NCI-H748 (cell line): ENCODE measurements at regions not wholly inside any gene's neighbourhood (a gene's known extent, or its start where the extent isn't known, plus 50 kb on each side); places are given as distances from the start of the nearest gene placed in this dataset.
"Not testable (repeated sequence)": the region's sequence is repeated elsewhere in the genome, so short reads cannot be mapped to it uniquely, and the experiment has no call there.

Source experiments
- DNase-seq: peaks from one replicate; lab custom pipeline; 2025; ENCODE audit not compliant: unreplicated experiment; lab: John Stamatoyannopoulos, UW

- DNase-seq = no peak
These were observed 53.7 kb downstream of the CAMK2N1 start for GRCh38 chr1:20432341-20432740.

GRCh38 chr1:20431176-20431460 is 54.9 kb downstream of the CAMK2N1 start:
- DNase-seq = no peak

- DNase-seq = peak; percentile 37
These were observed 55.4 kb downstream of the CAMK2N1 start for GRCh38 chr1:20430355-20431175.

GRCh38 chr1:20429296-20429695 is 56.7 kb downstream of the CAMK2N1 start:
- no peak for DNase-seq

- no peak for DNase-seq
These were observed 57.2 kb downstream of the CAMK2N1 start for GRCh38 chr1:20428841-20429240.

GRCh38 chr1:20426923-20427322 is 59.1 kb downstream of the CAMK2N1 start:
- no peak for DNase-seq

GRCh38 chr1:20426371-20426770 is 59.6 kb downstream of the CAMK2N1 start:
- DNase-seq = no peak

GRCh38 chr1:20425622-20426021 is 60.4 kb downstream of the CAMK2N1 start:
- no peak for DNase-seq

- no peak for DNase-seq
These were observed 62.7 kb downstream of the CAMK2N1 start for GRCh38 chr1:20423169-20423795.

- DNase-seq = no peak
These were observed 64.6 kb downstream of the CAMK2N1 start for GRCh38 chr1:20421441-20421840.

GRCh38 chr1:20417581-20417980 is 68.4 kb downstream of the CAMK2N1 start:
- DNase-seq = no peak

GRCh38 chr1:20416706-20417105 is 69.3 kb downstream of the CAMK2N1 start:
- no peak for DNase-seq

- DNase-seq = no peak
These were observed 72.3 kb downstream of the CAMK2N1 start for GRCh38 chr1:20413776-20414140.

GRCh38 chr1:20413136-20413775 is 72.8 kb downstream of the CAMK2N1 start:
- no peak for DNase-seq

- DNase-seq = no peak
These were observed 74.6 kb downstream of the CAMK2N1 start for GRCh38 chr1:20411196-20411980.

- DNase-seq = peak; percentile 57
These were observed 75.5 kb downstream of the CAMK2N1 start for GRCh38 chr1:20410503-20410902.

GRCh38 chr1:20409971-20410370 is 76.0 kb downstream of the CAMK2N1 start:
- DNase-seq = no peak

- no peak for DNase-seq
These were observed 77.0 kb downstream of the CAMK2N1 start for GRCh38 chr1:20409012-20409411.

- DNase-seq = not testable (repeated sequence)
These were observed 77.8 kb downstream of the CAMK2N1 start for GRCh38 chr1:20408133-20408650.

GRCh38 chr1:20405893-20406604 is 80.0 kb downstream of the CAMK2N1 start:
- peak; percentile 7 for DNase-seq
